ENCODE measurements at regions not wholly inside any gene's neighbourhood (a gene's known extent, or its start where the extent isn't known, plus 50 kb on each side); places are given as distances from the start of the nearest gene placed in this dataset.

GRCh38 chrX:9147086-9147485, 113.2 kb upstream of the FAM9B start:
- Histone ChIP-seq H3K9me3 (no peaks in the 10 kb centered on the region), H3K4me3 (no peak overlapping the region), H3K36me3 (no peaks in the 10 kb centered on the region), H3K27ac (no peak overlapping the region), H3K4me1 (no peaks in the 10 kb centered on the region), H3K27me3 (no peaks in the 10 kb centered on the region)
- no peak for DNase-seq (ENCODE audit: low spot score in 2 of 2)
- no peak for TF ChIP-seq POLR2AphosphoS5 (IDR thresholded peaks at IDR 0.05)
- no peak for TF ChIP-seq POLR2A (IDR thresholded peaks at IDR 0.05)
- TF ChIP-seq EP300 (IDR thresholded peaks at IDR 0.05), result no peak
- TF ChIP-seq CTCF (IDR thresholded peaks at IDR 0.05), result no peak
- WGBS, result 67% methylated on average over 5 of the region's 5 CpGs

- DNase-seq (ENCODE audit: low spot score in 2 of 2), result no peak
- 28% methylated on average over 7 of the region's 7 CpGs for WGBS
- no peaks in the 10 kb centered on the region for H3K9me3 ChIP-seq
- H3K36me3 ChIP-seq, result no peaks in the 10 kb centered on the region
- TF ChIP-seq CTCF (IDR thresholded peaks at IDR 0.05) (no peak), POLR2AphosphoS5 (IDR thresholded peaks at IDR 0.05) (no peak), POLR2A (IDR thresholded peaks at IDR 0.05) (no peak), EP300 (IDR thresholded peaks at IDR 0.05) (no peak)
- H3K27ac ChIP-seq, result peak overlapping the region; percentile 60
- H3K27me3 ChIP-seq, result no peaks in the 10 kb centered on the region
- H3K4me3 ChIP-seq, result no peak overlapping the region
- no peaks in the 10 kb centered on the region for H3K4me1 ChIP-seq
Observed at GRCh38 chrX:9147726-9148125, 113.8 kb upstream of the FAM9B start.

GRCh38 chrX:9148615-9149399, 114.9 kb upstream of the FAM9B start:
- DNase-seq (ENCODE audit: low spot score in 2 of 2), result no peak
- TF ChIP-seq EP300 (IDR thresholded peaks at IDR 0.05) (no peak), CTCF (IDR thresholded peaks at IDR 0.05) (no peak)
- Histone ChIP-seq H3K4me1 (no peaks in the 10 kb centered on the region), H3K9me3 (no peaks in the 10 kb centered on the region), H3K27ac (peak overlapping the region; percentile 60), H3K27me3 (no peaks in the 10 kb centered on the region), H3K36me3 (no peaks in the 10 kb centered on the region), H3K4me3 (no peak overlapping the region)
- WGBS, result 18% methylated on average over 9 of the region's 9 CpGs

- H3K9me3 ChIP-seq, result no peaks in the 10 kb centered on the region
- H3K36me3 ChIP-seq, result no peaks in the 10 kb centered on the region
- TF ChIP-seq POLR2A (IDR thresholded peaks at IDR 0.05) (no peak), POLR2AphosphoS5 (IDR thresholded peaks at IDR 0.05) (no peak), CTCF (IDR thresholded peaks at IDR 0.05) (no peak), EP300 (IDR thresholded peaks at IDR 0.05) (no peak)
- DNase-seq (ENCODE audit: low spot score in 2 of 2), result no peak
- no peaks in the 10 kb centered on the region for H3K27me3 ChIP-seq
- no peaks in the 10 kb centered on the region for H3K4me1 ChIP-seq
- WGBS, result 65% methylated on average over 8 of the region's 8 CpGs
- no peak overlapping the region for H3K4me3 ChIP-seq
- H3K27ac ChIP-seq, result peak overlapping the region; percentile 34
Observed at GRCh38 chrX:9149501-9150245, 115.7 kb upstream of the FAM9B start.

- Histone ChIP-seq H3K9me3 (no peaks in the 10 kb centered on the region), H3K27me3 (no peaks in the 10 kb centered on the region), H3K27ac (no peak overlapping the region), H3K4me1 (no peaks in the 10 kb centered on the region), H3K4me3 (no peak overlapping the region), H3K36me3 (no peaks in the 10 kb centered on the region)
- no peak for DNase-seq (ENCODE audit: low spot score in 2 of 2)
- no peak for TF ChIP-seq POLR2AphosphoS5 (IDR thresholded peaks at IDR 0.05)
- TF ChIP-seq CTCF (IDR thresholded peaks at IDR 0.05), result no peak
- no peak for TF ChIP-seq EP300 (IDR thresholded peaks at IDR 0.05)
- no peak for TF ChIP-seq POLR2A (IDR thresholded peaks at IDR 0.05)
- WGBS, result 88% methylated on average over 2 of the region's 2 CpGs
Observed at GRCh38 chrX:9151772-9152307, 117.9 kb upstream of the FAM9B start.

Data from suprapubic skin (tissue), 4 donors.